ENCODE measurements at regions not wholly inside any gene's neighbourhood (a gene's known extent, or its start where the extent isn't known, plus 50 kb on each side); places are given as distances from the start of the nearest gene placed in this dataset.

DNA sequence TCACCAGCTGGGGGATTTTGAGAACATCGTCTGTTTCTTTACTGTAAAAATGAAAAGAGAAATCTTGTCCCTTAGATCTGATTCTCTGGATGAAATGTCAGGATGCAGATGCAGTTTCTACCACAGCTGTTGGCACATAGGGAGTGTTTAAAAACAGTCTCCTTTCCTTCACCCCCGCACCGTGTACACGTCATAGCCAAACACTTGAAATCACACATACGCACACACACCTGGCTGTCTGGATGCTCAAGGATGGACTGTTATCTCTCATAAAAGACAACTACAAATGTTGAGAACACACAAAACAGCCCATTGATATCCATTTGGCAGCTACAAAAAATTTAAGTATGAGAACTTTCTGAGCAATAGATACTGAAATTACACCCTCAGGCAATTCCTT lies 275.8 kb upstream of the CLNK start:
- TF ChIP-seq, protein P1, sequence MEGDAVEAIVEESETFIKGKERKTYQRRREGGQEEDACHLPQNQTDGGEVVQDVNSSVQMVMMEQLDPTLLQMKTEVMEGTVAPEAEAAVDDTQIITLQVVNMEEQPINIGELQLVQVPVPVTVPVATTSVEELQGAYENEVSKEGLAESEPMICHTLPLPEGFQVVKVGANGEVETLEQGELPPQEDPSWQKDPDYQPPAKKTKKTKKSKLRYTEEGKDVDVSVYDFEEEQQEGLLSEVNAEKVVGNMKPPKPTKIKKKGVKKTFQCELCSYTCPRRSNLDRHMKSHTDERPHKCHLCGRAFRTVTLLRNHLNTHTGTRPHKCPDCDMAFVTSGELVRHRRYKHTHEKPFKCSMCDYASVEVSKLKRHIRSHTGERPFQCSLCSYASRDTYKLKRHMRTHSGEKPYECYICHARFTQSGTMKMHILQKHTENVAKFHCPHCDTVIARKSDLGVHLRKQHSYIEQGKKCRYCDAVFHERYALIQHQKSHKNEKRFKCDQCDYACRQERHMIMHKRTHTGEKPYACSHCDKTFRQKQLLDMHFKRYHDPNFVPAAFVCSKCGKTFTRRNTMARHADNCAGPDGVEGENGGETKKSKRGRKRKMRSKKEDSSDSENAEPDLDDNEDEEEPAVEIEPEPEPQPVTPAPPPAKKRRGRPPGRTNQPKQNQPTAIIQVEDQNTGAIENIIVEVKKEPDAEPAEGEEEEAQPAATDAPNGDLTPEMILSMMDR (conservative IDR thresholded peaks at IDR 0.05), result no peak
- TF ChIP-seq EZH2 (IDR thresholded peaks at IDR 0.05; ENCODE audit: low read depth), result no peak
